Mesothelial cell of epicardium (in vitro differentiated cells): ENCODE measurements at regions not wholly inside any gene's neighbourhood (a gene's known extent, or its start where the extent isn't known, plus 50 kb on each side); places are given as distances from the start of the nearest gene placed in this dataset.

Experiments
- DNase-seq, 2 experiments: peaks; one replicate each; pipeline ENCODE4 v3.0.0; 2021; ENCODE audit warnings: low spot score in 2 of 2; ENCODE audit not compliant: unreplicated experiment in 2 of 2
- H3K27ac Mint-ChIP-seq: 2 replicates; pipeline ENCODE4 v1.8.0; 2021; ENCODE audit warnings: mixed read lengths
- H3K27me3 Mint-ChIP-seq: 2 replicates; pipeline ENCODE4 v1.8.0; 2021; ENCODE audit warnings: low read depth, mixed read lengths
- H3K36me3 Mint-ChIP-seq: 2 replicates; pipeline ENCODE4 v1.8.0; 2021; ENCODE audit warnings: mixed read lengths
- H3K4me1 Mint-ChIP-seq: 2 replicates; pipeline ENCODE4 v1.8.0; 2021; ENCODE audit warnings: mixed read lengths
- H3K4me3 Mint-ChIP-seq: 2 replicates; pipeline ENCODE4 v1.8.0; 2021; ENCODE audit warnings: mild to moderate bottlenecking, moderate library complexity, mixed read lengths
- H3K9me3 Mint-ChIP-seq: 2 replicates; pipeline ENCODE4 v1.8.0; 2021; ENCODE audit warnings: mixed read lengths
- TF ChIP-seq, protein P1 (sequence below): fragments of 200-600 bp; sonication (generic); IDR thresholded peaks from one replicate; pipeline ENCODE4 v1.5.0; 2021; ENCODE audit warnings: antibody characterized with exemption; ENCODE audit not compliant: unreplicated experiment

DNA sequence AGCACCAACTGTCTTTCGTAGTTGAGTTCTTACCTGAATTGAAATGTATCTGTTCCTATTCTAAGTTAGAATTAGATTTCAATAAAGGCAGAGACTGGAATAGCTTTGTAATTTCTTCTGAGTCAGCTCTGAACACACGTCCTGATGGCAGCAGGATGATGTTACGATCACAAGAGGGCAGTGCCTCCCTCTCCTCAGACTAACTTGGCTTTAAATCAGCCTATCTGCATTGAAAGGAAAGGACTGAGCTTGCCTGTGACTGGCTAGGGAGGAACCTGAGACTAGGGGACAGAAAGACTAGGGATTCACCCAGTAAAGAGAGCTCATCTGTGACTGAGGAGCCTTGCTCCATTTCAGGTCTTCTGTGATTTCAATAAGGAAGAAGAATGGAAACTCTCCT lies 323.7 kb upstream of the OR4E1 start:
- TF ChIP-seq, protein P1, sequence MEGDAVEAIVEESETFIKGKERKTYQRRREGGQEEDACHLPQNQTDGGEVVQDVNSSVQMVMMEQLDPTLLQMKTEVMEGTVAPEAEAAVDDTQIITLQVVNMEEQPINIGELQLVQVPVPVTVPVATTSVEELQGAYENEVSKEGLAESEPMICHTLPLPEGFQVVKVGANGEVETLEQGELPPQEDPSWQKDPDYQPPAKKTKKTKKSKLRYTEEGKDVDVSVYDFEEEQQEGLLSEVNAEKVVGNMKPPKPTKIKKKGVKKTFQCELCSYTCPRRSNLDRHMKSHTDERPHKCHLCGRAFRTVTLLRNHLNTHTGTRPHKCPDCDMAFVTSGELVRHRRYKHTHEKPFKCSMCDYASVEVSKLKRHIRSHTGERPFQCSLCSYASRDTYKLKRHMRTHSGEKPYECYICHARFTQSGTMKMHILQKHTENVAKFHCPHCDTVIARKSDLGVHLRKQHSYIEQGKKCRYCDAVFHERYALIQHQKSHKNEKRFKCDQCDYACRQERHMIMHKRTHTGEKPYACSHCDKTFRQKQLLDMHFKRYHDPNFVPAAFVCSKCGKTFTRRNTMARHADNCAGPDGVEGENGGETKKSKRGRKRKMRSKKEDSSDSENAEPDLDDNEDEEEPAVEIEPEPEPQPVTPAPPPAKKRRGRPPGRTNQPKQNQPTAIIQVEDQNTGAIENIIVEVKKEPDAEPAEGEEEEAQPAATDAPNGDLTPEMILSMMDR = no peak
- peaks cover 23% of the 10 kb centered on the region for H3K27me3 Mint-ChIP-seq
- H3K36me3 Mint-ChIP-seq = no peaks in the 10 kb centered on the region
- no peak overlapping the region for H3K27ac Mint-ChIP-seq
- H3K4me3 Mint-ChIP-seq = no peak overlapping the region
- no peak for DNase-seq
- no peaks in the 10 kb centered on the region for H3K4me1 Mint-ChIP-seq
- no peaks in the 10 kb centered on the region for H3K9me3 Mint-ChIP-seq

DNA sequence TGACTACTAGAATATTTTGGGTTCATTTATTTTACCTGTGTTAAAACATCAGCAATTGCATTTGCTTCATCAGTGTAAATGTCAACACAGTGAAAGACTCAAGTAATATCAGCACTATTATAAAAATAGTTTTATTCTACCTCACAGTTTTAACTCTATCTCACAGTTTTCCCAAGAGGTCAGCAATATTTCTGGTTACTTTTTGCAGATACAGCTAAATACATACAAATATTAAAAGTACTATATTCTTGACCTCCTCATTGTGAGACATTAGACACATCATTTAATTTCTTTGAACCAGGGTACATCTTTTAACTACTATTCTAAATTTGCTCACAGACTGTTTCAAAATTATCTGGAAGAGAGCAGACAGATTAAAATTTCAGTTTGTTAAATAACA lies 321.7 kb upstream of the OR4E1 start:
- TF ChIP-seq, protein P1 = no peak
- Mint-ChIP-seq H3K4me3 (no peak overlapping the region), H3K27ac (no peak overlapping the region), H3K4me1 (no peaks in the 10 kb centered on the region), H3K36me3 (no peaks in the 10 kb centered on the region), H3K9me3 (no peaks in the 10 kb centered on the region), H3K27me3 (peaks cover 33% of the 10 kb centered on the region)
- DNase-seq = no peak

DNA sequence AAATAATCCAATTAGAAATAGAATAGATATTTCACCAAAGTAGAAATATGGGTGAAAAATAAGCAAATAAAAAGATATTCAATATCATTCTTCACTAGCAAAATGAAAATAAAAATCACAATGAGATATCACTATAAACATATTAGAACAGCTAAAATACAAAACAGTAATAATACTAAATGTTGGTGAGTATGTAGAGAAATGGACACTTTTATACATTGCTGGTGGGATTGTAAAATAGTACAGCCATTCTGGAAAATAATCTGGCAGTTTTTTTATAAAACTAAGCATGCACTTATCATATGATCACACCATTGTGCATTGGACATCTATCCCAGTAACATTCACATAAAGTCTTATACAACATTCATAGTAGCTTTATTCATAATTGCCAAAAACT lies 320.2 kb upstream of the OR4E1 start:
- no peak overlapping the region for H3K27ac Mint-ChIP-seq
- no peaks in the 10 kb centered on the region for H3K9me3 Mint-ChIP-seq
- TF ChIP-seq, protein P1 = no peak
- DNase-seq = no peak
- H3K4me3 Mint-ChIP-seq = no peak overlapping the region
- H3K4me1 Mint-ChIP-seq = no peaks in the 10 kb centered on the region
- no peaks in the 10 kb centered on the region for H3K36me3 Mint-ChIP-seq
- peaks cover 39% of the 10 kb centered on the region for H3K27me3 Mint-ChIP-seq

DNA sequence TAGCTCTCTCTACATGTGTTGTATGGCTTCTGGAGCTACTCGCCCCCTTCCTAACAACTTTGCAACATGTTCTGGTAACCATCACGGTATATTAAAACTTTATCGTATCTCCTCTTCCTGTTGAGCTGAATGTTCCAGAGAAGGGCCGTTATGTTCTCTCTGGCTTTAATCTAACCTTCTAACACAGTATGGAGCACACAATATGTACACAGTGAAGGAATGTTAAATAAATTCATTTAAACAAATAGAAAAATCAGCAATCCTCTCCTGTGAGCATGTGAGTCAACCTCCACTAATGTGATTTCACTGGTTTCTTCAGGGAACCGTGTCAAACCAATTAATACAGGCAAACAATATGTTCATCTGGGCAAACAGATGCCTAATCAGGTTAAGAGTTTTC lies 319.5 kb upstream of the OR4E1 start:
- TF ChIP-seq, protein P1 = no peak
- H3K27ac Mint-ChIP-seq = no peak overlapping the region
- H3K36me3 Mint-ChIP-seq = no peaks in the 10 kb centered on the region
- peaks cover 43% of the 10 kb centered on the region for H3K27me3 Mint-ChIP-seq
- H3K4me3 Mint-ChIP-seq = no peak overlapping the region
- DNase-seq = no peak
- no peaks in the 10 kb centered on the region for H3K9me3 Mint-ChIP-seq
- H3K4me1 Mint-ChIP-seq = no peaks in the 10 kb centered on the region

DNA sequence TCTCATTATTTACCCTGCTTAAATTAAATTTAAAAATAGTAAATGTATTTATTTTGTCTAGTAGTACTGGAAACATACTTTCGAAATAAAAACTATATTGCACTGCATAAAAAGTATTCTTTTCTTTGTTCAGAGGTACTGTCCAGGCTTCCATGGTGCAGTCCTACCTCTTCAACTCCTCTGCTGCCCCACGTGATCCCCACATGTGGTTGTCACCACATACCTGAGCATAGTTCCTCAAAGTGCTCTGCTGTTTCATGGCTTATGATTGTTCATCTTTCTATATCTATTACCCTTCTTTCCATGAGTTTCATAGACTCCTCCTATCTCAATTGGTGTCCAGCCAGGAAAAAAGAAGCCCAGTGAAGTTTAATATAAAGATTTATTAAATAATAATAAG lies 317.5 kb upstream of the OR4E1 start:
- H3K4me3 Mint-ChIP-seq = no peak overlapping the region
- DNase-seq = no peak
- H3K4me1 Mint-ChIP-seq = no peaks in the 10 kb centered on the region
- no peaks in the 10 kb centered on the region for H3K9me3 Mint-ChIP-seq
- no peaks in the 10 kb centered on the region for H3K36me3 Mint-ChIP-seq
- H3K27me3 Mint-ChIP-seq = peaks cover 49% of the 10 kb centered on the region
- no peak overlapping the region for H3K27ac Mint-ChIP-seq
- TF ChIP-seq, protein P1 = no peak

DNA sequence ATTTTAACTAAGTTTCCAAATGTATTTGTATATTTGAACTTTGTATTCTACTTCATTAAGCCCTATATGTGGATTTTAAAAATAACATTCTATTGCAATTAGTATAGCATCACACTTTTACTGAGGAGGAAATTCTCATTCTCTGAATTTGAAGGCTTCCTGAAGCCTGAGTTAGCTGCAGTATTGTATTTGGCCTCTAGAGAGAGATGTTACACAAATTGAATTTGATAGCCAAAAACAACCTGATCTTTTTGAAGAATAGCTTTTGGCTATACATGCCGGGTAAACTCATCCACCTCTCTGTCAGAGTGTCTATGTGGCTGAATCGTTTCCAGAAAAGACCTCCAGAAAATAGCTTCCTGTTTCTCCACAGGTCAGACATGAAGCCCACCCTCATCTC lies 316.5 kb upstream of the OR4E1 start:
- H3K4me3 Mint-ChIP-seq = no peak overlapping the region
- TF ChIP-seq, protein P1 = peak; percentile 52
- no peak for DNase-seq

More for the DNA sequence above, 316.5 kb upstream of the OR4E1 start:
- H3K27ac Mint-ChIP-seq = no peak overlapping the region
- no peaks in the 10 kb centered on the region for H3K36me3 Mint-ChIP-seq
- no peaks in the 10 kb centered on the region for H3K9me3 Mint-ChIP-seq
- H3K27me3 Mint-ChIP-seq = peaks cover 52% of the 10 kb centered on the region
- H3K4me1 Mint-ChIP-seq = no peaks in the 10 kb centered on the region
